Fibroblast of mammary gland (primary cell): ENCODE measurements at regions not wholly inside any gene's neighbourhood (a gene's known extent, or its start where the extent isn't known, plus 50 kb on each side); places are given as distances from the start of the nearest gene placed in this dataset.

Experiments used
- DNase-seq: peaks from one replicate; pipeline ENCODE4 v3.0.0-alpha.2; 2010; ENCODE audit warnings: low read depth
- H3K4me3 ChIP-seq: 2 replicates; pipeline ENCODE4 v1.5.1; 2011; ENCODE audit warnings: low read depth, mild to moderate bottlenecking, low read length, moderate library complexity; ENCODE audit not compliant: control insufficient read depth
- TF ChIP-seq, protein P1 (sequence below): conservative IDR thresholded peaks from 2 replicates; pipeline ENCODE4 v1.5.1; 2011; ENCODE audit warnings: low read depth, low read length, inconsistent platforms; ENCODE audit not compliant: control insufficient read depth, insufficient read depth

DNA sequence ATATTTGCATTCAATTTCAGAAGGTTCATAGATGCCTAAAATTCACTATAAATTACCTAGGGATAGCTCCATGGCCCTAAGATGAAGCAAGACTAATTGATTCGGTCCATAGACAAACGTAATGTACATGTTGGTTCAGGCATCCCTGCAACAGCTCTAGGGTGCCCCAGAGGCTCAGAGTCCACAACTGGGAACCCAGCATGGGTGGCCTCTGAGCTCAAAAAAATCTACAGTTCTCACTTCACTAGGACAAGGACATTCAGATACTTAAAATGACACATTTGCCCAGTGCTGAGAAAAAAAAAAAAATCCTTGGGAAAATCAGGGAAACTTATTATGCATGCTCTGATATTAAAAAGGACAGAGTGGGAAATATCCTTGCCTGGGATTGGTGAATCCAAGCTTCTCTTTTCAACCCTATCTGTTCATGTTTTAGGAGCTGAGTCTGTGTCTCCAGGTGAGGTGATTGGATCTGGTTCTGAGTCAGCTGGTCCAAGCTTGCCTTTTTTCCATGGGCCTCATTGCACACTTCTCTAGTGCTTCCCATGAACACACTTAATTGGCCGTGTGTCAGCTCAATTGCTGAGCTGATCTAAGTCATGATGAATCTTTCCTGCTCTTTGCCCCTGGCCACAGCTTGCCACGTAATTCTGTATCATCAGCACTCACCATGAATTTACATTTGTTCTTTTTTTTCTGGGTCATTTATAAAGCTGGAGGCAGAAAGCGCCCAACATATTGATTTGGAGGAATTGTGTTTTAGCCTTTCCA, 116.3 kb upstream of the RCN1 start:
- no peak overlapping the region for H3K4me3 ChIP-seq
- TF ChIP-seq, protein P1, sequence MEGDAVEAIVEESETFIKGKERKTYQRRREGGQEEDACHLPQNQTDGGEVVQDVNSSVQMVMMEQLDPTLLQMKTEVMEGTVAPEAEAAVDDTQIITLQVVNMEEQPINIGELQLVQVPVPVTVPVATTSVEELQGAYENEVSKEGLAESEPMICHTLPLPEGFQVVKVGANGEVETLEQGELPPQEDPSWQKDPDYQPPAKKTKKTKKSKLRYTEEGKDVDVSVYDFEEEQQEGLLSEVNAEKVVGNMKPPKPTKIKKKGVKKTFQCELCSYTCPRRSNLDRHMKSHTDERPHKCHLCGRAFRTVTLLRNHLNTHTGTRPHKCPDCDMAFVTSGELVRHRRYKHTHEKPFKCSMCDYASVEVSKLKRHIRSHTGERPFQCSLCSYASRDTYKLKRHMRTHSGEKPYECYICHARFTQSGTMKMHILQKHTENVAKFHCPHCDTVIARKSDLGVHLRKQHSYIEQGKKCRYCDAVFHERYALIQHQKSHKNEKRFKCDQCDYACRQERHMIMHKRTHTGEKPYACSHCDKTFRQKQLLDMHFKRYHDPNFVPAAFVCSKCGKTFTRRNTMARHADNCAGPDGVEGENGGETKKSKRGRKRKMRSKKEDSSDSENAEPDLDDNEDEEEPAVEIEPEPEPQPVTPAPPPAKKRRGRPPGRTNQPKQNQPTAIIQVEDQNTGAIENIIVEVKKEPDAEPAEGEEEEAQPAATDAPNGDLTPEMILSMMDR = no peak
- DNase-seq = peak; percentile 95

GRCh38 chr11:31973172-31973571, 117.7 kb upstream of the RCN1 start:
- no peak overlapping the region for H3K4me3 ChIP-seq
- TF ChIP-seq, protein P1 = no peak
- DNase-seq = no peak

GRCh38 chr11:31972623-31973022, 118.3 kb upstream of the RCN1 start:
- no peak overlapping the region for H3K4me3 ChIP-seq
- peak; percentile 10 for DNase-seq
- TF ChIP-seq, protein P1 = no peak

- TF ChIP-seq, protein P1 = no peak
- no peak for DNase-seq
- no peak overlapping the region for H3K4me3 ChIP-seq
Measured at GRCh38 chr11:31969359-31969702, 121.5 kb upstream of the RCN1 start.

- DNase-seq = peak; percentile 92
- H3K4me3 ChIP-seq = no peak overlapping the region
- TF ChIP-seq, protein P1 = no peak
Measured at GRCh38 chr11:31968461-31969358, 122.2 kb upstream of the RCN1 start.

DNA sequence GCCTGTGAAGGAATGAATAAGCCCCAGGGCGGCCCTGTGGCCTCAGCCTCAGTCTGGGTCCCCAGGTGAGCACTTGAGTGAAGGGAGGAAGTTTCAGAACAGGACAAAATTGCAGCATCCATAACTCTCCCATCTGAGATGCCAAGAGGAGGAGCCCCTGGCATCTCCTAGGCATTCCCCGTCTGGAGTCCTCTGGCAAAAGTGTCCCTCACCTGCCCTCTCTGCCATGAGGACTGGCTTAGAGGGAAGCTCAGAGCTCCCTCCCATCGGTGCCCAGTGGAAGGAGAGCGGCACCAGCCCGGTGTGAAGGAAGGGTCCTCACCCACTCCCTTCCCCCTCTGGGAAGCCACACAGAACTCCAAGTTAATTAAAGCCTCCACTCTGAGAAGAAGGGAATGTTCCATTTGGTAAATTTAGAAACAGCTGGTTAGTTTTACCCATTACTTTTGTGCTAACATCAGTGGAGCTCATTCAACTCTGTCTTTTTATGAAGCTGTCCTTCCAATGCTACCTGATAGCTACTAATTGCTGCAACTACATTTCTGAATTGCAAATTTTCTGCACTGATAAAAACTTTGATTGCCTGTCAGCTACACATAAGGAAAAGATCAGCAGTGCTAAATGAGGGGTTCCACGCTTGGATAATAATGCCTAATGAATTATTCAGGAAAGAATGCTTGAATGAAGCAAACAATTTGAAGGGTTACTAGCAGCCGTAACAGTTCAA, 123.3 kb upstream of the RCN1 start:
- H3K4me3 ChIP-seq = no peak overlapping the region
- no peak for DNase-seq
- TF ChIP-seq, protein P1 = no peak
